ENCODE measurements at regions not wholly inside any gene's neighbourhood (a gene's known extent, or its start where the extent isn't known, plus 50 kb on each side); places are given as distances from the start of the nearest gene placed in this dataset.

DNA sequence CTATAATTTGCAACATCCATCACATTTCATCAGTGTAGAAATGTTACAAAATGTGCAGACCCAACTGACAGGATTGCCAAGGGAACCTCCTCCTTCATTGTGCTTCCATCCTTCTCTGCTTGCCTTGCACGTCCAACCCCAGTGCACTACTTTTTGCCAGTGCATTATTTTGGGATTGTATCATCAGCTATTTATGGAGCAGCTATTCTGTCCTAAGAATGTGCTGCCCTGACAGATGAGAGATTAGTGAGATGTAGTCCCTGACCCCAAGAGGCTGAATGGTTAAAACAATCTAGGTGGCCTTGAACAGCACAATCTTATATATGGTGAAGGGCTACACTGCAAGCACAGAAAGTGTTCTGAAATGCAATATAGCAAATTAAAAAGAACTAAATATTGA is 935.8 kb downstream of the IGSF11 start:
- H3K4me1 Mint-ChIP-seq = no peaks in the 10 kb centered on the region
- H3K4me3 ChIP-seq (ENCODE audit: low read length) = no peak overlapping the region
- H3K4me1 ChIP-seq (ENCODE audit: control insufficient read depth in 2 of 2, insufficient read depth in 2 of 2, low read length in 2 of 2) = no peaks in the 10 kb centered on the region
- H3K27ac ChIP-seq (ENCODE audit: low read depth, low read length) = no peak overlapping the region
- peaks cover 0 to 21% (median 11%) of the 10 kb centered on the region in 11 donors for H3K9me3 Mint-ChIP-seq
- no peaks in the 10 kb centered on the region for H3K36me3 ChIP-seq (ENCODE audit: control insufficient read depth in 2 of 3, insufficient read depth in 3 of 3, low read length in 3 of 3)
- DNase-seq (no peak), ATAC-seq (no peak)
- ChIA-PET CTCF (no interaction called here), POLR2A (no interaction called here)
- H3K36me3 Mint-ChIP-seq = no peaks in the 10 kb centered on the region
- no peaks in the 10 kb centered on the region for H3K27me3 Mint-ChIP-seq
- no peaks in the 10 kb centered on the region for H3K27me3 ChIP-seq (ENCODE audit: control insufficient read depth in 2 of 2, insufficient read depth in 2 of 2, low read length in 2 of 2)
- H3K27ac Mint-ChIP-seq = no peak overlapping the region
- intact Hi-C loops (cut with micrococcal nuclease) = no loop called here
- peaks cover 0 to 1% (median 0%) of the 10 kb centered on the region in 3 experiments for H3K9me3 ChIP-seq (ENCODE audit: control insufficient read depth in 2 of 3, low read length in 3 of 3)
- no peak overlapping the region for H3K4me3 Mint-ChIP-seq

DNA sequence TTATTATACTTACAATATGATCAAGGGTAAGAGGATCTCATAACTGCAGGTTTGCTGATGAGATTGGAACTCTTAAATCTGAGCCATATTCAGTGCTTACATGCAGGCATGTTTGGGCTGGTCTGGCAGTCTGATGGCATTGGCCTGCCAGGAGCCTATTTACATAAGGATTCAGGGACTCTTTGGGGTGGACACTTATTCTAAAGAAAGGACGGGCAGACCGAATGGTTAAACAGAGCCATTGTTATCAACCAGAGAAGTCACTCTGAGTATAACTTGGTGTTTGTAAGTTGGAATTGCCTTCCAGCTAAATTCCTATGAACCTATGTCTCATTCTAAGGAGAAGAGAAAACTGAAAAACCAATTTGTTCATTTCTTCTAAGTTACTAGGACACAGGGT is 932.8 kb downstream of the IGSF11 start:
- Mint-ChIP-seq H3K4me3 (no peak overlapping the region), H3K27ac (no peak overlapping the region), H3K9me3 (peaks cover 0 to 16% (median 3%) of the 10 kb centered on the region in 11 donors), H3K27me3 (no peaks in the 10 kb centered on the region), H3K36me3 (no peaks in the 10 kb centered on the region), H3K4me1 (no peaks in the 10 kb centered on the region)
- Histone ChIP-seq H3K4me3 (ENCODE audit: low read length) (no peak overlapping the region), H3K27me3 (ENCODE audit: control insufficient read depth in 2 of 2, insufficient read depth in 2 of 2, low read length in 2 of 2) (no peaks in the 10 kb centered on the region), H3K4me1 (ENCODE audit: control insufficient read depth in 2 of 2, insufficient read depth in 2 of 2, low read length in 2 of 2) (no peaks in the 10 kb centered on the region), H3K27ac (ENCODE audit: low read depth, low read length) (no peak overlapping the region), H3K9me3 (ENCODE audit: control insufficient read depth in 2 of 3, low read length in 3 of 3) (no peaks in the 10 kb centered on the region), H3K36me3 (ENCODE audit: control insufficient read depth in 2 of 3, insufficient read depth in 3 of 3, low read length in 3 of 3) (no peaks in the 10 kb centered on the region)
- ChIA-PET POLR2A (no interaction called here), CTCF (no interaction called here)
- intact Hi-C loops (cut with micrococcal nuclease) = no loop called here
- DNase-seq (no peak), ATAC-seq (no peak)

GRCh38 chr3:118102737-118103136 is 931.9 kb downstream of the IGSF11 start:
- Mint-ChIP-seq H3K9me3 (peaks cover 0 to 15% (median 4%) of the 10 kb centered on the region in 11 donors), H3K4me1 (no peaks in the 10 kb centered on the region), H3K27ac (no peak overlapping the region), H3K4me3 (no peak overlapping the region), H3K27me3 (no peaks in the 10 kb centered on the region), H3K36me3 (no peaks in the 10 kb centered on the region)
- Histone ChIP-seq H3K36me3 (ENCODE audit: control insufficient read depth in 2 of 3, insufficient read depth in 3 of 3, low read length in 3 of 3) (no peaks in the 10 kb centered on the region), H3K9me3 (ENCODE audit: control insufficient read depth in 2 of 3, low read length in 3 of 3) (no peaks in the 10 kb centered on the region), H3K27ac (ENCODE audit: low read depth, low read length) (no peak overlapping the region), H3K4me1 (ENCODE audit: control insufficient read depth in 2 of 2, insufficient read depth in 2 of 2, low read length in 2 of 2) (no peaks in the 10 kb centered on the region), H3K4me3 (ENCODE audit: low read length) (no peak overlapping the region), H3K27me3 (ENCODE audit: control insufficient read depth in 2 of 2, insufficient read depth in 2 of 2, low read length in 2 of 2) (no peaks in the 10 kb centered on the region)
- ChIA-PET POLR2A (no interaction called here), CTCF (no interaction called here)
- intact Hi-C loops (cut with micrococcal nuclease) = no loop called here
- ATAC-seq = no peak
- no peak for DNase-seq

GRCh38 chr3:118108201-118108600 is 926.4 kb downstream of the IGSF11 start:
- no peaks in the 10 kb centered on the region for H3K36me3 ChIP-seq (ENCODE audit: control insufficient read depth in 2 of 3, insufficient read depth in 3 of 3, low read length in 3 of 3)
- POLR2A ChIA-PET = no interaction called here
- ATAC-seq = no peak
- H3K4me1 Mint-ChIP-seq = no peaks in the 10 kb centered on the region
- H3K9me3 ChIP-seq (ENCODE audit: control insufficient read depth in 2 of 3, low read length in 3 of 3) = no peaks in the 10 kb centered on the region
- DNase-seq = no peak
- H3K36me3 Mint-ChIP-seq = no peaks in the 10 kb centered on the region
- H3K27ac Mint-ChIP-seq = no peak overlapping the region
- no peak overlapping the region for H3K4me3 Mint-ChIP-seq
- no peaks in the 10 kb centered on the region for H3K27me3 ChIP-seq (ENCODE audit: control insufficient read depth in 2 of 2, insufficient read depth in 2 of 2, low read length in 2 of 2)
- H3K9me3 Mint-ChIP-seq = peaks cover 0 to 21% (median 6%) of the 10 kb centered on the region in 11 donors
- H3K4me3 ChIP-seq (ENCODE audit: low read length) = no peak overlapping the region
- intact Hi-C loops (cut with micrococcal nuclease) = no loop called here
- H3K27me3 Mint-ChIP-seq = no peaks in the 10 kb centered on the region
- H3K4me1 ChIP-seq (ENCODE audit: control insufficient read depth in 2 of 2, insufficient read depth in 2 of 2, low read length in 2 of 2) = no peaks in the 10 kb centered on the region
- H3K27ac ChIP-seq (ENCODE audit: low read depth, low read length) = no peak overlapping the region
- CTCF ChIA-PET = no interaction called here

DNA sequence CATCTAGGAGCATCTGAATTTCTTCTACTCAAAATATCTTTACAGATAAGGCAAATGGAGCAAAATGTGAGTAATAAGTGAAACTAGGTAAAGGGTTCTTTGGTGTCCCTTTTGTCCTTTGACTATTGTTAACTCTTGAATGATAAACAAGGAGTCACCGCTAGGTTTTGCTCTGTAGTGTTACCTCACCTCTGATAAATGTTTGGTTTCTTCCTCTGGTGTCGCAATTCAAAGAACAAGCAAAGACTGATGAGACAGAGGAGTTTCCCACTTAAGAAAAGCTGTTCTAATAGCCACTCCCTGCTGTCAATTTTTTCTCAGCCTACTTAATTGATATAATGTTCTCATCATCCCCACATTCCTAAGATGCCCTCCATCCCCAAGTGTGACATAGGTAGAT is 925.9 kb downstream of the IGSF11 start:
- Histone ChIP-seq H3K27me3 (ENCODE audit: control insufficient read depth in 2 of 2, insufficient read depth in 2 of 2, low read length in 2 of 2) (no peaks in the 10 kb centered on the region), H3K36me3 (ENCODE audit: control insufficient read depth in 2 of 3, insufficient read depth in 3 of 3, low read length in 3 of 3) (no peaks in the 10 kb centered on the region), H3K9me3 (ENCODE audit: control insufficient read depth in 2 of 3, low read length in 3 of 3) (no peaks in the 10 kb centered on the region), H3K27ac (ENCODE audit: low read depth, low read length) (no peak overlapping the region), H3K4me1 (ENCODE audit: control insufficient read depth in 2 of 2, insufficient read depth in 2 of 2, low read length in 2 of 2) (no peaks in the 10 kb centered on the region), H3K4me3 (ENCODE audit: low read length) (no peak overlapping the region)
- intact Hi-C loops (cut with micrococcal nuclease) = no loop called here
- no peak for DNase-seq
- Mint-ChIP-seq H3K4me3 (no peak overlapping the region), H3K27ac (no peak overlapping the region), H3K4me1 (no peaks in the 10 kb centered on the region), H3K27me3 (no peaks in the 10 kb centered on the region), H3K9me3 (peaks cover 0 to 21% (median 6%) of the 10 kb centered on the region in 11 donors), H3K36me3 (no peaks in the 10 kb centered on the region)
- ATAC-seq = no peak
- ChIA-PET CTCF (no interaction called here), POLR2A (no interaction called here)

GRCh38 chr3:118110211-118110610 is 924.4 kb downstream of the IGSF11 start:
- Mint-ChIP-seq H3K27ac (no peak overlapping the region), H3K4me1 (no peaks in the 10 kb centered on the region), H3K4me3 (no peak overlapping the region), H3K36me3 (no peaks in the 10 kb centered on the region), H3K9me3 (peaks cover 0 to 28% (median 4%) of the 10 kb centered on the region in 11 donors), H3K27me3 (no peaks in the 10 kb centered on the region)
- no peaks in the 10 kb centered on the region for H3K9me3 ChIP-seq (ENCODE audit: control insufficient read depth in 2 of 3, low read length in 3 of 3)
- no peak overlapping the region for H3K4me3 ChIP-seq (ENCODE audit: low read length)
- POLR2A ChIA-PET = no interaction called here
- H3K36me3 ChIP-seq (ENCODE audit: control insufficient read depth in 2 of 3, insufficient read depth in 3 of 3, low read length in 3 of 3) = no peaks in the 10 kb centered on the region
- H3K27me3 ChIP-seq (ENCODE audit: control insufficient read depth in 2 of 2, insufficient read depth in 2 of 2, low read length in 2 of 2) = no peaks in the 10 kb centered on the region
- intact Hi-C loops (cut with micrococcal nuclease) = no loop called here
- CTCF ChIA-PET = no interaction called here
- DNase-seq (no peak), ATAC-seq (no peak)
- H3K27ac ChIP-seq (ENCODE audit: low read depth, low read length) = no peak overlapping the region
- no peaks in the 10 kb centered on the region for H3K4me1 ChIP-seq (ENCODE audit: control insufficient read depth in 2 of 2, insufficient read depth in 2 of 2, low read length in 2 of 2)

- DNase-seq (no peak), ATAC-seq (no peak)
- ChIA-PET CTCF (no interaction called here), POLR2A (no interaction called here)
- H3K4me3 ChIP-seq (ENCODE audit: low read length) = no peak overlapping the region
- no peaks in the 10 kb centered on the region for H3K4me1 ChIP-seq (ENCODE audit: control insufficient read depth in 2 of 2, insufficient read depth in 2 of 2, low read length in 2 of 2)
- H3K27me3 ChIP-seq (ENCODE audit: control insufficient read depth in 2 of 2, insufficient read depth in 2 of 2, low read length in 2 of 2) = no peaks in the 10 kb centered on the region
- H3K27ac Mint-ChIP-seq = no peak overlapping the region
- peaks cover 0 to 19% (median 2%) of the 10 kb centered on the region in 11 donors for H3K9me3 Mint-ChIP-seq
- no peaks in the 10 kb centered on the region for H3K9me3 ChIP-seq (ENCODE audit: control insufficient read depth in 2 of 3, low read length in 3 of 3)
- H3K4me1 Mint-ChIP-seq = no peaks in the 10 kb centered on the region
- H3K36me3 Mint-ChIP-seq = no peaks in the 10 kb centered on the region
- H3K27ac ChIP-seq (ENCODE audit: low read depth, low read length) = no peak overlapping the region
- no peak overlapping the region for H3K4me3 Mint-ChIP-seq
- intact Hi-C loops (cut with micrococcal nuclease) = no loop called here
- H3K36me3 ChIP-seq (ENCODE audit: control insufficient read depth in 2 of 3, insufficient read depth in 3 of 3, low read length in 3 of 3) = no peaks in the 10 kb centered on the region
- H3K27me3 Mint-ChIP-seq = no peaks in the 10 kb centered on the region
Measured at GRCh38 chr3:118116991-118117390, 917.7 kb downstream of the IGSF11 start.

Measured in naive thymus-derived CD4-positive, alpha-beta T cell (primary cell).